ENCODE measurements at regions not wholly inside any gene's neighbourhood (a gene's known extent, or its start where the extent isn't known, plus 50 kb on each side); places are given as distances from the start of the nearest gene placed in this dataset.

- Histone ChIP-seq H3K9ac (ENCODE audit: insufficient read depth, low read length) (no peak overlapping the region), H3K9me3 (ENCODE audit: control insufficient read depth, insufficient read depth, low read depth, low read length) (no peaks in the 10 kb centered on the region), H3K4me3 (replicated peaks in 1 of 4; ENCODE audit: control extremely low read depth in 1 of 4, insufficient read depth in 1 of 4, low read depth in 3 of 4, low read length in 4 of 4) (no peak overlapping the region), H2AFZ (ENCODE audit: low read length) (no peak overlapping the region), H3K4me2 (ENCODE audit: extremely low read depth, insufficient read depth, low read length) (no peak overlapping the region), H3K27me3 (ENCODE audit: control insufficient read depth, insufficient read depth, low read length) (no peaks in the 10 kb centered on the region), H3K79me2 (ENCODE audit: control insufficient read depth, insufficient read depth, low read length) (no peaks in the 10 kb centered on the region), H3K36me3 (ENCODE audit: control insufficient read depth, insufficient read depth, low read length) (no peaks in the 10 kb centered on the region), H4K20me1 (ENCODE audit: control insufficient read depth, extremely low read depth, insufficient read depth, low read length) (no peaks in the 10 kb centered on the region), H3K4me1 (ENCODE audit: control insufficient read depth, extremely low read depth, insufficient read depth, low read length) (peaks cover 2% of the 10 kb centered on the region), H3K27ac (ENCODE audit: insufficient read depth, low read length) (no peak overlapping the region)
- TF ChIP-seq EZH2 (IDR thresholded peaks at IDR 0.05; ENCODE audit: low read length, missing control alignments): no peak
- TF ChIP-seq, protein P1, sequence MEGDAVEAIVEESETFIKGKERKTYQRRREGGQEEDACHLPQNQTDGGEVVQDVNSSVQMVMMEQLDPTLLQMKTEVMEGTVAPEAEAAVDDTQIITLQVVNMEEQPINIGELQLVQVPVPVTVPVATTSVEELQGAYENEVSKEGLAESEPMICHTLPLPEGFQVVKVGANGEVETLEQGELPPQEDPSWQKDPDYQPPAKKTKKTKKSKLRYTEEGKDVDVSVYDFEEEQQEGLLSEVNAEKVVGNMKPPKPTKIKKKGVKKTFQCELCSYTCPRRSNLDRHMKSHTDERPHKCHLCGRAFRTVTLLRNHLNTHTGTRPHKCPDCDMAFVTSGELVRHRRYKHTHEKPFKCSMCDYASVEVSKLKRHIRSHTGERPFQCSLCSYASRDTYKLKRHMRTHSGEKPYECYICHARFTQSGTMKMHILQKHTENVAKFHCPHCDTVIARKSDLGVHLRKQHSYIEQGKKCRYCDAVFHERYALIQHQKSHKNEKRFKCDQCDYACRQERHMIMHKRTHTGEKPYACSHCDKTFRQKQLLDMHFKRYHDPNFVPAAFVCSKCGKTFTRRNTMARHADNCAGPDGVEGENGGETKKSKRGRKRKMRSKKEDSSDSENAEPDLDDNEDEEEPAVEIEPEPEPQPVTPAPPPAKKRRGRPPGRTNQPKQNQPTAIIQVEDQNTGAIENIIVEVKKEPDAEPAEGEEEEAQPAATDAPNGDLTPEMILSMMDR (conservative IDR thresholded peaks at IDR 0.05 in 1 of 2, IDR thresholded peaks at IDR 0.05 in 1 of 2; ENCODE audit: low read depth in 1 of 2, low read length in 2 of 2): no peak
- DNase-seq (ENCODE audit: low read depth in 2 of 2): no peak
Measured at GRCh38 chr2:226435146-226435545, 364.5 kb downstream of the IRS1 start.

GRCh38 chr2:226434702-226435101 is 364.9 kb downstream of the IRS1 start:
- Histone ChIP-seq H3K27me3 (ENCODE audit: control insufficient read depth, insufficient read depth, low read length) (no peaks in the 10 kb centered on the region), H3K36me3 (ENCODE audit: control insufficient read depth, insufficient read depth, low read length) (no peaks in the 10 kb centered on the region), H3K9me3 (ENCODE audit: control insufficient read depth, insufficient read depth, low read depth, low read length) (no peaks in the 10 kb centered on the region), H3K4me3 (replicated peaks in 1 of 4; ENCODE audit: control extremely low read depth in 1 of 4, insufficient read depth in 1 of 4, low read depth in 3 of 4, low read length in 4 of 4) (no peak overlapping the region), H3K27ac (ENCODE audit: insufficient read depth, low read length) (no peak overlapping the region), H2AFZ (ENCODE audit: low read length) (no peak overlapping the region), H3K4me2 (ENCODE audit: extremely low read depth, insufficient read depth, low read length) (no peak overlapping the region), H3K4me1 (ENCODE audit: control insufficient read depth, extremely low read depth, insufficient read depth, low read length) (peaks cover 2% of the 10 kb centered on the region), H3K79me2 (ENCODE audit: control insufficient read depth, insufficient read depth, low read length) (no peaks in the 10 kb centered on the region), H4K20me1 (ENCODE audit: control insufficient read depth, extremely low read depth, insufficient read depth, low read length) (no peaks in the 10 kb centered on the region), H3K9ac (ENCODE audit: insufficient read depth, low read length) (no peak overlapping the region)
- no peak for DNase-seq (ENCODE audit: low read depth in 2 of 2)
- TF ChIP-seq, protein P1 (conservative IDR thresholded peaks at IDR 0.05 in 1 of 2, IDR thresholded peaks at IDR 0.05 in 1 of 2; ENCODE audit: low read depth in 1 of 2, low read length in 2 of 2): no peak
- no peak for TF ChIP-seq EZH2 (IDR thresholded peaks at IDR 0.05; ENCODE audit: low read length, missing control alignments)

DNA sequence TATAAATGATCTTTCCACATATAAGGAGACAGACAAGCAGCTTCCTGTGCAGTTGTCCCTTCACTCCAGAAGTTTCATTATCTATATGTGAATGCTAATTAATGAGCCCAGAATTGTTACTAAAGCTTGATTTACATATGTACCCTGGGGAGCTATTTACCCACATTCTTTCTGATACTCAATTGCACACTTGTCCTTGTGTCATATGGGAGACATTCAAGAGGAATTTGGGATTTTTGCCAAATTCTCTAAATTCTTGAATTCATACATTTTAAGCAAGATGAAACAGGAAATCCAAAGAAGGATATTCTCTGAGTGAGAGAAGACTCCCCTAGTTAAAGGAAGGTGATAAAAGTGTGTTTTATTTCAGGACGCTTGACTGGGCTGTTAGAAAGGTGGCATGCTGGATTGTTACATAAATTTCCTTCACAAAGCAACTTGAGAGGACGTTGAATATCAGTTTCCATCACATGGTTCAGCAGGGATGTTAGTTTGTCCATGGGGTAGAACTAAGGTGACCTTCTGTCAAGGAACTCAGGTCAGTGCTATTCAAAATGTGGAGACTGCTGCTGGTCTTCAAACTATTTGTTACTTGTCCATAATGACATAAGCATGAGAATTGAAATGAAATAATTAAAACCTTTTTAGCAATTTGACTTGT is 368.2 kb downstream of the IRS1 start:
- no peak overlapping the region for H3K4me3 ChIP-seq (replicated peaks in 1 of 4; ENCODE audit: control extremely low read depth in 1 of 4, insufficient read depth in 1 of 4, low read depth in 3 of 4, low read length in 4 of 4)
- no peak overlapping the region for H2AFZ ChIP-seq (ENCODE audit: low read length)
- no peaks in the 10 kb centered on the region for H3K27me3 ChIP-seq (ENCODE audit: control insufficient read depth, insufficient read depth, low read length)
- H4K20me1 ChIP-seq (ENCODE audit: control insufficient read depth, extremely low read depth, insufficient read depth, low read length): no peaks in the 10 kb centered on the region
- DNase-seq (ENCODE audit: low read depth in 2 of 2): peak in 1 of 2 donors; percentile 76
- no peak overlapping the region for H3K9ac ChIP-seq (ENCODE audit: insufficient read depth, low read length)
- no peak overlapping the region for H3K27ac ChIP-seq (ENCODE audit: insufficient read depth, low read length)
- no peaks in the 10 kb centered on the region for H3K36me3 ChIP-seq (ENCODE audit: control insufficient read depth, insufficient read depth, low read length)
- no peaks in the 10 kb centered on the region for H3K79me2 ChIP-seq (ENCODE audit: control insufficient read depth, insufficient read depth, low read length)
- H3K9me3 ChIP-seq (ENCODE audit: control insufficient read depth, insufficient read depth, low read depth, low read length): no peaks in the 10 kb centered on the region
- no peak for TF ChIP-seq EZH2 (IDR thresholded peaks at IDR 0.05; ENCODE audit: low read length, missing control alignments)
- TF ChIP-seq, protein P1 (conservative IDR thresholded peaks at IDR 0.05 in 1 of 2, IDR thresholded peaks at IDR 0.05 in 1 of 2; ENCODE audit: low read depth in 1 of 2, low read length in 2 of 2): no peak
- no peak overlapping the region for H3K4me2 ChIP-seq (ENCODE audit: extremely low read depth, insufficient read depth, low read length)
- peaks cover 3% of the 10 kb centered on the region for H3K4me1 ChIP-seq (ENCODE audit: control insufficient read depth, extremely low read depth, insufficient read depth, low read length)
